NCI-H1092 (cell line): ENCODE measurements at regions not wholly inside any gene's neighbourhood (a gene's known extent, or its start where the extent isn't known, plus 50 kb on each side); places are given as distances from the start of the nearest gene placed in this dataset.
A peak's percentile ranks its signal among the peaks of the same experiment; 100 is the strongest.

Experiments
- DNase-seq: peaks from one replicate; lab custom pipeline; 2025; lab: John Stamatoyannopoulos, UW

DNA sequence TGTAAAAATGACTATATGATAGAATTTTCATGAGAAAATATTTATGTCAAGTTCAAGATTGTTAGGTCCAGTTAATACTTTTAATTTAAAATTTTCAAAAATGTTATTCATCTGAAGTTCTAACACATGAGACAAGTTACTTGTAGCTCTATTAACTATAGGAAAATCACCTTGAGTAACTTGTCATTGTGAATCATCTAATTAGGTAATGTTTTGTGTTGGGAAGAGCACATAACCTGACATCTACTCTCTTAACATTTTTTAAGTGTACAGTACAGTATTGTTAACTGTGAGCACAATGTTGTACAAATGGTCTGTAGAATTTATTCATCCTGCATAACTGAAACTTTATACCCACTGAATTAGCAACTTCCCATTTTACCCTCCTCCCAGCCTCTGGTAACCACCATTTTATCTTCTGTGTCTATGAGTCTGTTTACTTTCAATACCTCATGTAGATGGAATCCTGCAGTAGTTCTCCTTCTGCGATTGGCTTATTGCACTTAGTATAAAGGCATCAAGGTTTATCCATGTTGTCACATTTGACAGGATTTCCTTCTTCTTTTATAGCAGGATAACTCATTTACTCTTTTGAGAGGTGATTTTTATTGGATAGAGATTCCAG lies 54.6 kb downstream of the ARL4A start:
- DNase-seq = no peak

GRCh38 chr7:12746211-12746610 lies 58.8 kb downstream of the ARL4A start:
- DNase-seq = no peak

GRCh38 chr7:12747687-12748306 lies 60.4 kb downstream of the ARL4A start:
- no peak for DNase-seq

- no peak for DNase-seq
Measured at GRCh38 chr7:12749069-12749468, 61.6 kb downstream of the ARL4A start.

DNA sequence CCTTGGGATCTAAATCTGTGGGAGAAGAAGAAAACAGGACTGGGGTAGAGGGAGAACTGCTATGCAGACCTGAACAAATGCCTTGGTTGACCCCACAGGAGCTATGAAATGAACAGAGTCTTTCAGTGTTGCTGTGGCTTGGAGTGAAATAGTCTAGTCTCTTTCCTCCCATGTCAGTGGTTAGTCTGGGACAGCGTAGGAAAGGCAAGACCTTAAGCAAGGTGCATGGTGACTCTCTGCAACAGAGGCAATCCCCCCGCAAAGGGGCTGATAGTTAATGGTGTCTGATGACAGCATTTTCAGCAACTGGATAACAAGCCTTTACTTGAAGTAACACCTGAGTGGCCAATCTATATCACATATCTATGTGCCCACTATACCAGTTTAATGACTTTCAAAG lies 62.3 kb downstream of the ARL4A start:
- DNase-seq = no peak

DNA sequence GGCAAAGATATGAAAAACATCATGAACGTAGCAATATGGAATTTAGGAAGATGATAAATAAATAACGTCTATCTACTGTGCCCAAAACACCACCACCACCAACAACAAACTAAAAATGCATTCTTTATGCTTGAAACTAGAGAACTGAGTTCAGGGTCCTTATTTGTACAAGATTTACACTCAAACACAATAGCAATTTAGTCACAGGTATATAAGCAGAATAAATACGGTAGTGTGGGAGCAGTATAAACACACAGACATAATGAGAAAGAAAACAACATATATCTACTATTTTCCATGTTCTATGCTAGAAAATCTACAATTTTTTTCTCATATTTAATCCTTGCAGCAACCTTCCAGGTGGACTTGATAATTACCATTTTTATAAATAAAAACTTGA lies 64.3 kb downstream of the ARL4A start:
- DNase-seq = no peak

GRCh38 chr7:12754179-12754578 lies 66.7 kb downstream of the ARL4A start:
- DNase-seq = no peak

DNA sequence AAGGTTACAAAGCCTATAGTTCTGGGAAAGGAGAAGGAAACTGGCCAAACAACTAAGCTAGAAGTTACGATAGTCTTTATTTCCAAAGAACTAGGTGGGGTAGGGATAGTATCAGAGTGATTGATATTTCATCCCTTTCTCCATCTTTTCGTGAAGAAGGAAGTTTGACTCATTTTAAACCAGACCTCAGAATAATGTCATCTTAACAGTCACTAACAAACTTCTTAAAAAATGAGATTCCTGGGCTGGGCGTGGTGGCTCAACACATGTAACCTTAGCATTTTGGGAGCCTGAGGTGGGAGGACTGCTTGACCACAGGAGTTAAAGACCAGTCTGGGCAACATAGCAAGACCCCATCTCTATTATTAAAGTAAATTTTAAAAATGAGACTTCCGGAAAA lies 69.4 kb downstream of the ARL4A start:
- DNase-seq = no peak

- no peak for DNase-seq
Measured at GRCh38 chr7:12757443-12757842, 70.0 kb downstream of the ARL4A start.

GRCh38 chr7:12759151-12759550 lies 71.7 kb downstream of the ARL4A start:
- no peak for DNase-seq

GRCh38 chr7:12761111-12761510 lies 73.7 kb downstream of the ARL4A start:
- DNase-seq = no peak

- no peak for DNase-seq
Measured at GRCh38 chr7:12761691-12762090, 74.3 kb downstream of the ARL4A start.

- DNase-seq = no peak
Measured at GRCh38 chr7:12764458-12764891, 77.0 kb downstream of the ARL4A start.

GRCh38 chr7:12765431-12766100 lies 78.1 kb downstream of the ARL4A start:
- DNase-seq = no peak

- no peak for DNase-seq
Measured at GRCh38 chr7:12766416-12766815, 79.0 kb downstream of the ARL4A start.

DNA sequence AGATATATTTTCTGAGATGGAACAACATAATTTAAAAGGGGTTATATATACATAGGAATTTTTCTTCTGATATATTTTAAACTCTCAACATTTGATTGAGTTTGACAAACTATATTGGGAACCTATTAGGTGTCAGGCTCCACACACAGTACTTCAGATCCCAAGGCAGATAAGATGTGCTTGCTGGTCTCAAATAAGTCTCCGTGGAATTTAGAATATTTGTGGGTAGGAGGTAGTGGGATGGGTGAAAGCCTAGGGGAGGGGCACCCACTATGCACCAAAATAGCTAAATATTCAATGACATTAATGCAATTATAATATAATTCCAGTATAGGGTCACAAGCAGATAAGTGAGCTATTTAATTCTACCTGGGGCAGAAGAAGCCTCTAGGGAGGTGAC lies 81.5 kb downstream of the ARL4A start:
- no peak for DNase-seq

DNA sequence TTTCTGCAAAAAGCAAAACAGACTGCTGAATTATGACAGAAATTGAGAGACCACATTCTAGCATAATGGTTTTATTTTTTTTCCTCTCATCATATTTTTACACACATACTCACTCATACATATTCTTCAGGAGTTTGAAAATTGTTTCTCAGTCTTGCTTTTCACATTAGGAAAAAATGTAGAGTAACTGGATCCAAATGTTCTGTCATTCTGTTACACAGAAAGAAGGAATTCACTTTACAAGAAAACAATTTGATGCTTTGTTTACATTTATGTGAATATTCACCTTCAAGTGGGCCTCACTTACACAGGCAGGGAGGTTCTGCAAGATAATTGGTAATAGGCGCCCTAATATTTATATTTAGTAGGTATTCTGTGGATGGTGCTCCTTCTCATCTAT lies 82.0 kb downstream of the ARL4A start:
- no peak for DNase-seq

- peak; percentile 29 for DNase-seq
Measured at GRCh38 chr7:12770227-12770975, 83.0 kb downstream of the ARL4A start.

GRCh38 chr7:12771378-12771877 lies 84.0 kb downstream of the ARL4A start:
- DNase-seq = peak; percentile 97

DNA sequence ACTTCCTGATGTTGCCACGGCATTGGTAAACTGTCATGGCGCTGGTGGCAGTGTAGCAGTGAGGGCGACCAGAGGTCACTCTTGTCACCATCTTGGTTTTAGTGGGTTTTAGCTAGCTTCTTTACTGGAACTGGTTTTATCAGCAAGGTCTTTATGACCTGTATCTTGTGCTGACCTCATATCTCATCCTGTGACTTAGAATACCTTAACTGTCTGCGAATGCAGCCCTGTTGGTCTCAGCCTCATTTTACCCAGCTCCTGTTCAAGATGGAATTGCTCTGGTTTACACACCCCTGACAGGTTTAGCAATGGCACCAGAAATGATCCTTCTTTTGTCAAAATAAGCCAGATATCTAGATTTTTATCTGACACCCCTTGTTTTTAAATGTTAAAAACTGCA lies 85.3 kb downstream of the ARL4A start:
- no peak for DNase-seq

GRCh38 chr7:12777257-12777656 lies 89.8 kb downstream of the ARL4A start:
- no peak for DNase-seq

GRCh38 chr7:12779947-12780346 lies 92.5 kb downstream of the ARL4A start:
- no peak for DNase-seq
